GM19240 (cell line): ENCODE measurements at regions not wholly inside any gene's neighbourhood (a gene's known extent, or its start where the extent isn't known, plus 50 kb on each side); places are given as distances from the start of the nearest gene placed in this dataset.

Source experiments
- DNase-seq: peaks from one replicate; pipeline ENCODE4 v3.0.0; 2011; ENCODE audit warnings: low spot score; ENCODE audit not compliant: insufficient read length

GRCh38 chr5:73997960-73998359, 372.0 kb downstream of the ARHGEF28 start:
- no peak for DNase-seq

- DNase-seq: no peak
Measured at GRCh38 chr5:73996151-73996755, 370.3 kb downstream of the ARHGEF28 start.

- DNase-seq: no peak
Measured at GRCh38 chr5:73994963-73995362, 369.0 kb downstream of the ARHGEF28 start.
